Ishikawa (cell line): ENCODE measurements at regions not wholly inside any gene's neighbourhood (a gene's known extent, or its start where the extent isn't known, plus 50 kb on each side); places are given as distances from the start of the nearest gene placed in this dataset.

Experiments
- CEBPB ChIP-seq: IDR thresholded peaks from 2 replicates; pipeline ENCODE4 v1.6.1; 2012
- CREB1 ChIP-seq: IDR thresholded peaks from 2 replicates; pipeline ENCODE4 v1.6.1; 2012; ENCODE audit warnings: low read depth
- EGR1 ChIP-seq: IDR thresholded peaks from 2 replicates; pipeline ENCODE4 v1.6.1; 2012
- EP300 ChIP-seq: IDR thresholded peaks from 2 replicates; pipeline ENCODE4 v1.6.1; 2012; ENCODE audit warnings: borderline replicate concordance
- FOXM1 ChIP-seq: IDR thresholded peaks from 2 replicates; pipeline ENCODE4 v1.6.1; 2012; ENCODE audit warnings: low read depth, borderline replicate concordance
- MAX ChIP-seq: IDR thresholded peaks from 2 replicates; pipeline ENCODE4 v1.6.1; 2012
- NFIC ChIP-seq: IDR thresholded peaks from 2 replicates; pipeline ENCODE4 v1.6.1; 2012
- RAD21 ChIP-seq: IDR thresholded peaks from 2 replicates; pipeline ENCODE4 v1.6.1; 2012; ENCODE audit warnings: low read depth
- REST ChIP-seq: IDR thresholded peaks from 2 replicates; pipeline ENCODE4 v1.6.1; 2012; ENCODE audit warnings: low read depth, mild to moderate bottlenecking
- TAF1 ChIP-seq: IDR thresholded peaks from 2 replicates; pipeline ENCODE4 v1.6.1; 2012; ENCODE audit warnings: low read depth, mild to moderate bottlenecking
- TCF12 ChIP-seq: IDR thresholded peaks from 2 replicates; pipeline ENCODE4 v1.6.1; 2012; ENCODE audit warnings: low read depth
- TEAD4 ChIP-seq: IDR thresholded peaks from 2 replicates; pipeline ENCODE4 v1.6.1; 2012
- USF1 ChIP-seq: IDR thresholded peaks from 2 replicates; pipeline ENCODE4 v1.6.1; 2012
- YY1 ChIP-seq: IDR thresholded peaks from 2 replicates; pipeline ENCODE4 v1.6.1; 2012; ENCODE audit warnings: low read depth
- ZBTB7A ChIP-seq: IDR thresholded peaks from 2 replicates; pipeline ENCODE4 v1.6.1; 2012; ENCODE audit warnings: low read depth

- no peak for TF ChIP-seq USF1
- no peak for TF ChIP-seq CREB1
- TF ChIP-seq TAF1 = no peak
- no peak for TF ChIP-seq TEAD4
- no peak for TF ChIP-seq FOXM1
- no peak for TF ChIP-seq EP300
These were observed 201.7 kb downstream of the NRIP1 start for GRCh38 chr21:14862794-14863720.

- TF ChIP-seq ZBTB7A (no peak), RAD21 (no peak), TEAD4 (no peak), REST (no peak), CEBPB (no peak), EP300 (no peak), YY1 (no peak), MAX (no peak), USF1 (no peak), TAF1 (no peak), EGR1 (no peak), TCF12 (no peak), CREB1 (no peak)
These were observed 206.5 kb downstream of the NRIP1 start for GRCh38 chr21:14858311-14858710.

GRCh38 chr21:14857529-14857928, 207.3 kb downstream of the NRIP1 start:
- TF ChIP-seq FOXM1 = no peak
- TF ChIP-seq NFIC = no peak
- no peak for TF ChIP-seq USF1
- no peak for TF ChIP-seq CREB1
- TF ChIP-seq EP300 = no peak
- TF ChIP-seq YY1 = no peak
- TF ChIP-seq TCF12 = no peak
- no peak for TF ChIP-seq MAX
- TF ChIP-seq CEBPB = no peak

- TF ChIP-seq USF1 (no peak), RAD21 (no peak), EP300 (no peak), ZBTB7A (no peak), FOXM1 (no peak), CEBPB (no peak), TAF1 (no peak), REST (no peak), EGR1 (no peak), CREB1 (no peak), MAX (no peak), YY1 (no peak), TCF12 (no peak), NFIC (no peak), TEAD4 (no peak)
These were observed 214.4 kb downstream of the NRIP1 start for GRCh38 chr21:14850394-14850793.

- TF ChIP-seq TEAD4 (no peak), FOXM1 (no peak), REST (no peak), NFIC (no peak), EP300 (no peak), USF1 (no peak), CEBPB (no peak), MAX (no peak), YY1 (no peak)
These were observed 218.2 kb downstream of the NRIP1 start for GRCh38 chr21:14846621-14847020.
